ENCODE measurements at regions not wholly inside any gene's neighbourhood (a gene's known extent, or its start where the extent isn't known, plus 50 kb on each side); places are given as distances from the start of the nearest gene placed in this dataset.

DNA sequence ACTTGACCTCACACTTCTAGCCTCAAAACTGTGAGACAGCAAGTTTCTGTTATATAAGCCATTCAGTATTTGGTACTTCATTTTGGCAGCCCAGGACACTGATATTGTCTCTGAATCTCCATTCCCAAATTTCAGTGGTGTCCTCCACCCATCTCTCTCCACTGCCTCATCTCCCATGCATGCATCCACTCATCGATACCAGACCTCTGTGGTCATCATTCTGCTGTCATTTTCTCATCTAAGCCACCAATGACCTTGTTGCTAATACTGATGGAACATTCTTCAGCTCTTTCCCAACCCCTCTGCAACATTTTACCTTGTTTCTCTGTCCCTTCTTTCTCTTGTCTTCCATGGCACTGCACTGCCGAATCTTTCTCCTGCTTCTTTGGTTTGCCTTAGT lies 221.8 kb downstream of the SNX18 start:
- DNase-seq, result no peak

- no peak for DNase-seq
Observed at GRCh38 chr5:54738973-54739367, 221.4 kb downstream of the SNX18 start.

DNA sequence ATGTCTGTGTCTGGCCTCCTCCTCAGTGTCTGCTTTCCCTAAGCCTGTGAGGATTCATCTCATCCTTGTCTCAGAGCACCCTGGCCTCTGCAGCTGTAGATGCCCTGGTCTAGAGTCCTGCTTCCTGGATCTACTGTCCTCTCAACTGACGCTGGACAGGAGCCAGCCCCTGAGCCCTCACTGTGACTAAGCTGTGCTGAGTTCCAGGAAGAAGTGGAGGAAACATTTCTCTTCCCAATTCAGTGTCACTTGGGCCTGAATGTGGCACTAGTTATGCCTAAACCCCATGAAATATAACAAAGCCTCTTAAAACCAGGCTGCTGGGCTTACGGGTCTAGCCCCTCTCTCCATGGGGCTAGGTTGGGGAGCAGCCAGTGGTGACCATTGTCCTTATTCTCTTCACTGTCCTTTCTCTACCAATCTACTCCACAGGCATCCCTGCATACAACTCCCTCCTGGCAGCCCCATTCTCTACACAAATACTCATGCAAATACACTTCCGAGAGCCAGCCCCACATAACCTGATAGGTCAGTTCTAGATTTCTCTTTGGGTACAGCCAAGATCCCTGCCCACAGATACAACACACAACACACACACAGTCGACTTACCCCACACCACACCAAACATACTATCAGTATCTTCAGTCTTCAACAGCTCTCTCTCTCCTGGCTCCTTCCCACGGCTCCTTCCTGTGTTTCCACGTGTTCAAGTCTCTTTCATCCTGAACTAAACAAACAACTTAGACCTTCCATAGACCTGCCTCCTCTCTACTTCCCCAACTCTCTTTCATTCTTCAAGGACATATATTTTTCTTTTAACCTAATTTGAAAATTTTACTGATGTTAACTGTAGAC lies 220.8 kb downstream of the SNX18 start:
- no peak for DNase-seq

DNA sequence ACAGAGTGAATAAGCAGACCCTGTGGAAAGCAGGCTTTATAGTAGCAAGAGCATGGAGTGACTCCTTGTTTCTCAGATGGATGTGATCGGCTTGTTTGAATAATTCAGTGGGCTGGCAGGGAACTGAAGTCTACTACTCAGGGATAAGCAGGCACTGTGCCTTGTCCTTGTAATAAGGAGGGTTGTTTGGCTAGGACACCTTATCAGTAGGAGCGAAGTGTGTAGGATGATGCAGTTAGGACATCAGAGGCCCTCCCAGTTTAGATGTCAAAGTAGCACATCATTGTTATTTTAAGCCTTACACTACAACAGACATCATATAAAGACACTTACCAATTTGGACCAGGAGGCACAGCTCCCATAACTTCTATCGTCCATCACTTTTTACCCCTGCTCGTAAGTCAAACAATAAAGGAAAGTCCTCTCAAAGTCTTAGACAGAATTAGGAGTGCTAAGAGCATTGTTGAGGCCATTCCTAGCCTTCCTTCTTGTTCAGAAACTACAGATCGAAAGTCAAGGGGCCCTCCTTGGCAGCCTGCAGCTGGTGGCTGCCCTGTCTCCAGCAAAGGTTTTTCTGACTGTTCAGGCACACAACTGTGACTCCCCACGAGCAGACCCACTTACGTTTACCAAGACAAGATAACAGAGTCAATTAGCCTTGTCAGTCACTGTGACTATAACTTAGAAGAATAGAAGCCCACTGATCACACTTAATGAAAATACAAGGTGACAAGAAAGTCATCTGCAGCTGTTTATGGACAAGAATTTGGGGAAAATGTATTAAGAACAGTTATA lies 218.6 kb downstream of the SNX18 start:
- no peak for DNase-seq

DNA sequence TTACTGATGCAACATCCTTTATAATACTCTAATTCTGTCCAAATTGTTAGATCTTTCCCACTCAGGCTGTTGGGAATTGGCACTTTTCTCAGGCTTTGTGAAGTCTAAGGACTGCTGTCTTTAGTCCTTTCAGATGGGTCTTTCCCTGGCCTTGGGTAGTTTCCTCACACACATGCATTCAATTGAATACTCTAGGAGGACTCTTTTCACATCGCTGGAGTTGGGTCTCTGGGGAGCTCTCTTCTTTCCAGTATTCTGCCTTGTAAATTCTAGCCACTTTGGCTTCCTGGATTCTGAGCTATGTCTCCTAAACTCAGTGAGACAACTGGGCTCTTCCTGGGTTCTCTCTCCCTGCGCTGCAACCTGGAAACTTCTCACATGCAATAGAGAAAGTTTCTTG lies 215.5 kb downstream of the SNX18 start:
- DNase-seq, result no peak

GRCh38 chr5:54732108-54732507 lies 214.5 kb downstream of the SNX18 start:
- no peak for DNase-seq

DNA sequence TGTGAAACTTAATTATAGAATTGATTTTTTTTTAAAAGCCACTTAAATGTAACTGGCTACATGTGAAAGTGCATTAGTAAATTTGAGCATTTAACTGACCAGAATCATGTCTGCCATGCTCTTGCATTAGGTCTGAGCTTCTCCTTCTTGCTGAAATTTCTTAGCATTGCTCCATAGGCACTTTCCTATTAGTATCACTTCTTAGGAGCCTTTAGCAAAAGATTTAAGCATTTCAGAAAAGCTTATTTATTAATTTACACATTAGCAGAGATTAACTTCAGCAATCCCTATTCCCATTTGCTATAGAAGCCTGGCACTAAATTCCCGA lies 211.0 kb downstream of the SNX18 start:
- DNase-seq, result no peak

DNA sequence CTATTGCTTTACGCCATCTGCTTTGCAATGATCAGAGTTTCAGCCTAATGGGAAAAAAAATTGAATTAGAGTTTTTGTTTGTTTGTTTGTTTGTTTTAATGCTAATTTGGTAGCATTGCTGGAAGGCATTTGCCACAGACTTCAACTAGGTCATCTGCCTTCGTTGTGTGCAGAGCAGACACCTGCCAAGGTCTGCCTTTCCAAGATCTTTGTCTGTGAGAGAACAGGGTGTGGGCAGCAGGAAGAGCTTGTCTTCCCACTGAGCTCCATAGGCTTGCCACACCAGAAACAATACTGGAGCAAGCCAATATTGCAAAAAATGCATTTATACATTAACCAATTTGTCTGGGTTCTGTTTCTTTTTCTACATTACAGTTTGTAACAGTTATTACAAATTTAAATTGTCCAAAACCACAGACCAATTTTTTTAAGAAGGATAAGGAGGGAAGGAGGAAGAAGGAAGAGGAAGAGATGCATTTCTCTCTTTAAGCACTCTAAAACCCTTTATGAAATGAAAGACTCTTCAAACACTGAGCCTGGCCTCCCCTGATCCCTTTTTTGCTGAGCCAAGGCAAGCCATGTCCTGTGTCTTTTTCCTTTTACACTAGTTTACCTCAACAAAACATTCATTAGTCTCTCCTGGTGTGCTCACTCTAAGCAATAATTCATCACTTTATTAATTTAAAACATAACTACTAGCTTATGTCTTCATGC lies 210.5 kb downstream of the SNX18 start:
- DNase-seq, result no peak

GRCh38 chr5:54725391-54726280 lies 208.1 kb downstream of the SNX18 start:
- no peak for DNase-seq

DNA sequence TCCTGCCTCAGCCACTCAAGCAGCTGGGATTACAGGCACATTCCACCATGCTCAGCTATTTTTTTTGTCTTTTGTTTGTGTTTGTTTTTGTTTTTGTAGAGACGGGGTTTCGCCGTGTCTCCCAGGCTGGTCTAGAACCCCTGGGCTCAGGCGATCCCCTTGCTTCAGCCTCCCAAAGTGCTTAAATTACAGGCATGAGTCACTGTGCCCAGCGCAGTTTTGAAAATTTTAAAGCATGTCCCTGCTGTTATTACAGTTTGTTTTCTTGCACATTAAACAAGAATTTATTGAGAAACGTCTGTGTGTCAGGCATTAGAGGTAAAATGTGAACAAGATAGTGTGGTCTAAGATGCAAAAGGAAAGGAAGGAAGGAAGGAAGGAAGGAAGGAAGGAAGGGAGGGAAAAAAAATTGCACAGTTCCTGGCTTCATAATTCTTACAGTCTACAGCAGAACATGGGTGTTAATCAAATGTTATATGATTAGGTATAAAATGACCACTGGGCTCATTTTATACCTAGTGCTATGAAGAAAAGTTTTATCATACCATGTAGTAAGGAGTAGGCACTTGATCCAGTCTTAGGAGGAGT lies 205.4 kb downstream of the SNX18 start:
- no peak for DNase-seq

- no peak for DNase-seq
Observed at GRCh38 chr5:54721951-54722654, 204.5 kb downstream of the SNX18 start.

DNA sequence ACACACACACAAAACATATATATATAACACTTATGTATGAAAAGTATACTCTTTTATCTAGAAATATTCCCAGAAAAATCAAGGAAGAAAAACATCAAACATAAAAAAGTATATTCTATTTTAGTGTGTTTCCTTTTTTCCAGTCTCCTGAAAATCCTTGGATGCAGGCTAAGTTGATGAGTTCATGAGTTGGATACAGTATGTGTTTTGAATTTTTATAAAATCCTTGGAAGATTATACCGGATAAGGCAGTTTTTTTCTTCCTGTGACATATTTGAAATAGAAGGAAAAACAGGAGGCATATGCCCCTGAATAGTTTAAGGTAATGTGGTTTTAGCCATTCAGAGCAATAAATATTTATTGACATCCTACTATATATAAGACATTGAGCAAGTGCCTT lies 203.6 kb downstream of the SNX18 start:
- no peak for DNase-seq

DNA sequence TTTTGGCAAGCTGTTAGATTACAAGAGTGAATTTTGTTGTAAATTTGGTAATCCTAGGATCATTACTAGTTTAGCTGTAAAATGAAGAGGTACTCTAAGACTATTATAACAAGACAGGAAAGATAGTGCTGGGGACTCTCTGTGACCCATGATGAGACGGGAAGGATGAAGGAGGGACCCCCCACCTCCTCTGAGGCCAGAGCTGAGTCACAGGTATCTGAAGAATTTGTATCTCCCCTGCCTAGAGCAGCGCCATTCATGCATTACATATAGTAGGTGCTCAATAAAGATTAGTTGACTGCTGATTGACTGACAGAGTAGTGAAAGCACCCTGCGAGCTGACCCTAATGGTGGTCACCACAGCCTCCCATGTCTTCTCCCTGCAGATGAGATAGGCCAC lies 202.8 kb downstream of the SNX18 start:
- DNase-seq, result no peak

GRCh38 chr5:54719384-54720283 lies 202.1 kb downstream of the SNX18 start:
- DNase-seq, result no peak

DNA sequence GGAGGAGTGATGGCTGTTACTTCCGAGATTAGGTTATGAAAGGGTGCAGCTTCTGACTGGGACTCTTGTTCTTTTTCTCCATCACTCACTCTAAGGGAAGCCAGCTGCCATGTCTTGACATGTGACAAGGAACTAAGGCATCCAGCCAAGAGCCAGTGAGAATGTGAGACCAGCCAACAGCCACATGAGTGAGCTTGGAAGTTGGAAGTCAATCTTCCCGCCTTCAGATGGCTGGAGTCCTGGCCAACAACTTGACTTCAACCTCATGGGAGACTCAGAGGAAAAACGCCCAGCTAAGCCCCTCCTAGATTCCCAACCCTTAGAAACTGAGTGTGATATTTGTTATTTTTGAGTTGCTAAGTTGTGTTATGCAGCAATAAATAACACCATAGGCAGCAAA lies 201.1 kb downstream of the SNX18 start:
- DNase-seq, result no peak

DNA sequence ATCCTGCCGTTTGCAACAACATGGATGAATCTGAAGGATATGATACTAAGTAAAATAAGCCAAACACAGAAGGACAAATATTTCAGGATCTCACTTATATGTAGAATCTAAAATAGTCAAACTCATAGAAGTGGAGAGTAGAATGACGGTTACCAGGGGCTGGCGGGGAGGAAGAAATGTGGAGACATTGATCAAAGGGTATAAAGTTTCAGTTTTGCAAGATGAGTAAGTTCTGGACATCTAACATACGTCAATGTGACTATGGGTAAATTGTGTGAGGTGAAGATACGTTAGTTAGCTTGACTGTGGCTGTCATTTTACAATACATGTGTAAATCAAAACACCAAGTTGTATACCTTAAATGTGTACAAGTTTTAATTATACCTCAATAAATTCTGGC lies 200.3 kb downstream of the SNX18 start:
- no peak for DNase-seq

- no peak for DNase-seq
Observed at GRCh38 chr5:54717459-54717858, 199.9 kb downstream of the SNX18 start.

DNA sequence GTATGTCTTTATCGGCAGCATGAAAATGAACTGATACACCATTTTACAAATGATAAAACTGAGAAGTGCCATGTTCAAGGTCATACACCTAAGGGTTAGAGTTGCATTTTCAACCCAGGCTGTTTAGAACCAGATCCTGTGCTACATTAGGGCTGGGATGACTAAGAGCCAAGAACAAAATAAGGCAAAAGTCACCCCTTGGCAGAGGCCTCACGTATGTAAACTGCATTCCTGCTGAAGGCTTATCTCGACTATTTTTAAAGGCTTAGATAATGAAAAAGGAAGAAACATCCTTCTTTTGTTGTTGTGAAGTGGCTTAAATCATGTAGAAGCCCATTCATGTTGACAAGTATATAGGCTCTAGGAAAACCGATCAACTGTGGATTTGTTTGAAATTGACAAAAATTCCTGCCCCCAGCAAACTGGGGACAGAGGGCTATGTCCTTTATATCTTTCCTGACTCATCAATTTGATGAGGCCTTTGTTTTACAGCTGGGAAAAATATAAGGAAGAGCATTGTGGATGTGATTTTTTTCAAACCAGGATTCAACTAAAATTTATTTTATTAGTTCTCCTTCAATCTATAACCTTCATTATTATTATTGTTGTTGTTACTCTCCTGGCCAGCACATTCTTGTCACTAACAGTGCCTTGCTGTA lies 196.5 kb downstream of the SNX18 start:
- no peak for DNase-seq

- DNase-seq, result no peak
Observed at GRCh38 chr5:54709096-54709495, 191.5 kb downstream of the SNX18 start.

DNA sequence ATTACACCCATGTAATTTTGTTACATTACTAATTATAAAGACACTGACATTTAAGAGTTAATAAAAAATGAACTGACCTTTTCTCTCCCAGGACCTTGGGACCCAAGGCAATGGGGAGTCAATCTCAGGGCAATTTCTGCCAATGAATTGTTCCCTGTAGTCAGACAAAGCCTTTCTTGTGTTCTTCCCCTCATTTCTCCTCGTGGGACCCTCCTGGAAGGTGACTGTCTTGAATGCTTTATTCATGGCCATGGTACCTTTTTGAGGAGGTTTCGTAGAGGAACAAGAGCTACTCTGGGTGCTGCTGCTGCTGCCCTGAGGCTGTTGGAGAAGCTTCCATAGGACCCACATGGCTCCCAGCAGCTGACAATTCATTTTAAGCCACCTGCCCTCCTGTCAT lies 190.3 kb downstream of the SNX18 start:
- no peak for DNase-seq
